ENCODE measurements at regions not wholly inside any gene's neighbourhood (a gene's known extent, or its start where the extent isn't known, plus 50 kb on each side); places are given as distances from the start of the nearest gene placed in this dataset.
"Not testable (repeated sequence)": the region's sequence is repeated elsewhere in the genome, so short reads cannot be mapped to it uniquely, and the experiment has no call there.

DNA sequence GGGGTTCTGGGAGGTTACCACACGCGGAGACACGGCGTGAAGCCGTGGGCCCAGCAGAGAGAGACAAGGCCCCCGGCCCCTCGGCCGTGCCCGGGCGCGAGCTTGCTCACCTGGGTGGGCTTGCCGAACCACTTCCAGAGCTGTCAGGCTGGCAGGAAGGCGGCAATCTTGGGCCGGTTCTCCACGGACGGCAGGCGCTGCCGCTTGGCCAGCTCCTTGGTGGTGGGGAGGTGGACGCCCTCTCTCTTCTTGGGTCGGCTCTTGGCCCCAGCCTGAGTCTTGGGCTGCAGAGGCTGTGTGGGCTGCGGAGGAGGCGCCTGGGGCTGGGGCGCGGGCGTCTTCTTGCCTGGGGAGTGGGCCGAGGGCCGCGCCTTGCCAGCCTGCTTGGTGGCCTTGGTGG lies 426.5 kb upstream of the ZNF722 start:
- TF ChIP-seq, protein P1, sequence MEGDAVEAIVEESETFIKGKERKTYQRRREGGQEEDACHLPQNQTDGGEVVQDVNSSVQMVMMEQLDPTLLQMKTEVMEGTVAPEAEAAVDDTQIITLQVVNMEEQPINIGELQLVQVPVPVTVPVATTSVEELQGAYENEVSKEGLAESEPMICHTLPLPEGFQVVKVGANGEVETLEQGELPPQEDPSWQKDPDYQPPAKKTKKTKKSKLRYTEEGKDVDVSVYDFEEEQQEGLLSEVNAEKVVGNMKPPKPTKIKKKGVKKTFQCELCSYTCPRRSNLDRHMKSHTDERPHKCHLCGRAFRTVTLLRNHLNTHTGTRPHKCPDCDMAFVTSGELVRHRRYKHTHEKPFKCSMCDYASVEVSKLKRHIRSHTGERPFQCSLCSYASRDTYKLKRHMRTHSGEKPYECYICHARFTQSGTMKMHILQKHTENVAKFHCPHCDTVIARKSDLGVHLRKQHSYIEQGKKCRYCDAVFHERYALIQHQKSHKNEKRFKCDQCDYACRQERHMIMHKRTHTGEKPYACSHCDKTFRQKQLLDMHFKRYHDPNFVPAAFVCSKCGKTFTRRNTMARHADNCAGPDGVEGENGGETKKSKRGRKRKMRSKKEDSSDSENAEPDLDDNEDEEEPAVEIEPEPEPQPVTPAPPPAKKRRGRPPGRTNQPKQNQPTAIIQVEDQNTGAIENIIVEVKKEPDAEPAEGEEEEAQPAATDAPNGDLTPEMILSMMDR (IDR thresholded peaks at IDR 0.05): not testable (repeated sequence)
- not testable (repeated sequence) for TF ChIP-seq POLR2AphosphoS5, POLR2A, EP300 (IDR thresholded peaks at IDR 0.05)
